ENCODE measurements at regions not wholly inside any gene's neighbourhood (a gene's known extent, or its start where the extent isn't known, plus 50 kb on each side); places are given as distances from the start of the nearest gene placed in this dataset.
A peak's percentile ranks its signal among the peaks of the same experiment; 100 is the strongest.
"Not testable (repeated sequence)": the region's sequence is repeated elsewhere in the genome, so short reads cannot be mapped to it uniquely, and the experiment has no call there.

DNA sequence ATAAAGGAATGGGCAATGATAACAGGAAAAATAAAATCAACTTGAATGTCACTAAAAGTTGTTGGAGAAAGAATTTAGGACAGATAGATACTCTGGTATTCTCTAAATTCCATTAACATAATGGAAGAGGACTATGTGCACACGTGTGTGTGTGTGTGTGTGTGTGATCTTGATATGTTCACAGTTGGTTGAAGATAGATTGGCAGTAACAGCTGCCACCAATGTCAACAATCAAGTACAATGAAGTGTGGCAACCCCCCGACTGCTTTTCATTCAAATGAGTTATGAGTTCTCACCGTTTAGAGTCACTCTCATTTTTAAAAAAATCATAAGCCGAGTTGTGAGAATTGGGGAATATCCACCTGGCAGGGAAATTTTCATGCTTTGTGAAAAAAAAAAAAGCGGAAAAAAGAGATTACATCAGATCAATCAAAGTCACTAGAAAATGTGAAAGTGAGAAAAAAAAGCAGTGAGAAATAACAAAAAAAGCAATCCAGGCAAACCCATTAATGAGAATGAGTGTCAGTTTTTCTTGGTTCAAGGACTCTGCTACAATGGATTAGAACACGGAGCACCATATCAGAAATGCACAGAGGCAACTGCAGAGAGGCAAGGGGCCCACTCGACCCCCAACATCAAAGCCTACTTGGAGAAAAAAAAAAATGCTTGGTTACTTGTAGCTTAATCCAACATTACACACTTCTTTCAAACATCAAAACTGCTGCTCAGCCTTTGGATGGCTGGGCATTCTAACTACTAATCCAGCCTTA lies 414.9 kb upstream of the PITX2 start:
- no peak for DNase-seq (ENCODE audit: low spot score)

DNA sequence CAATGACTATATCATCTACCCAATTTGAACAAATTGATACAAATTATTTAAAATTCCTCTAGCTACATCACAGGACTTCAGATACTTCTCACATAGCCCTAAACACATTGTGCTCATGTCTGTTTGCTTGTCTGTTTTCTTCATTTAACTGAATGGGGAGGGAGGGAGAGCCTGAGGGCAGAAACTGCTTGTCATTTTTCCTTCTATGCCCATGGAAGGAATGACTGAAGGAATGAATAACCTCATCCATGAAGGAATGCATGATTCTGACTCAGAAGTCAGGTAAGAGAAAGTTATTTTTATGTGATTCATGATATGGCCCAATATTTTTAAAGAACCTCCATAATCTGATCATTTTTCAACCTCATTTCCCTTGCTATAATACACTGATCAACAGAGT lies 418.0 kb upstream of the PITX2 start:
- no peak for DNase-seq (ENCODE audit: low spot score)

DNA sequence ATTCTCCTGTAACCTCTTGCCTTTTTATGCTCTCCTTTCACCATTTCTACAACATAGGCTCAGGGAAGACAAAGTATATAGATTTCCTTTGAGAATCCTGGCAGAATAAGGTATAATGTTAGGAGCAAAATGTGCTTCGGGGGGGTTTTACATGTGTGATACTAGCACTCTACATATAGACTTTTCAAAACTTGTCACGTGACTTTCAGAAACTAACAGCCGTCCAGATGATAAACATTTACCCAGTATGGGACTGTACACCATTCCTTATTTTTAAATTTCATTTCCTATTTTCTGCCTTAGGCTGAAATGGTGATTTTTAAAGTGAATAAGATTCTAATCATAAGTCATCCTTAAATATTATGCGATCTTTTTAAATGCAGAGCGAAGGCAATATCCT lies 420.4 kb upstream of the PITX2 start:
- no peak for DNase-seq (ENCODE audit: low spot score)

DNA sequence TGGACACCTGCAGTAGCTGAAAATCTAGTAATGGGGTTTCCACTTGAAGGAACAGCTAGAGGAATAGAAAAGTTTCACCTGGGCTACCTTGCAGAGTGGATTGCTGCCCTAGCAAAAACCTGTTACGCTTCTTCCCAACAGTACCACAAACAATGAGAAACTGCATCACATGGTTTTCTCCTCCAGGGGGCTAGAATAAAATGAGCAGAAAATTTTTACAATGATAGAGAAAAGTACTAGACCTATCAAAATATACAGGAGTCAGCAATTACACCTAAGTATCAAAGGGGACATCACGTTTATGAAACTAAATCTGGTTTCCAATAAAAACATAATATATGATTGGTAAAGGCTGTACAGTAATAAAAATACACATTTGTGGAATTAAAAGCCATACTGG lies 423.1 kb upstream of the PITX2 start:
- DNase-seq (ENCODE audit: low spot score), result no peak

DNA sequence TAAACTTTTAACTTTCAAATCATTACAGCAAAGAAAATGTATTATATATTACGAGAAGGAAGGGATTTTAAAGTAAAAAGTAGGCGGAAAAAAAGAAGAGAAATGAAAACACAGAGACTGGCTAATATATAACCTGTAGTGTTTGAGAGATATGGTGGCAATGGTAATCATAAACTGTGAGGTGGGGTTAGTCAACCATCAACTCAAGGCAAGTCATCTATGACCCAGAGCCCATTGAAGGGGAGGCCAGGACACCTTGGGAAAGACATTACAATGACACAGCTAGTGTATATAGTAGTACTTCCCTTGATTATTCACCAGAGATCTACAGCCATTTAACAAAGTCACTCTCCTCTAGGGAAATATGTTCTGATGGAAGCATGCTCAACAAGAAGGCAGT lies 423.9 kb upstream of the PITX2 start:
- no peak for DNase-seq (ENCODE audit: low spot score)

DNA sequence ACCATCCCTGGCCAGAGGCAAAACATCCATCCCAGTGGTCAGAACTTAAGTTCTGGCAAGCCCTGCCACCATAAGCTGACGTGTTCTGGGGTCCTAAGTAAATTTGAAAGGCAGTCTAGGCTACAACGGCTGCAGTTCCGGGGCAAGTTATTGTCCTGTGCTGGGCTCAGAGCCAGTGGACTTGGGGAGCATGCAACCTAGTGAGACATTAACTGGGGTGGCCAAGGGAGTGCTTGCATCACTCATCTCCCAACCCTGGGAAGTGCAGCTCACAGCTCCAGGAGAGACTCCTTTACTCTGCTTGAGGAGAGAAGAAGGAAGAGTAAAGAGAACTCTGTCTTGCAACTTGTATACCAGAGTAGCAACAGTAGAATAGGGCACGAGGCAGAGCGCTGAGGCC lies 425.4 kb upstream of the PITX2 start:
- DNase-seq (ENCODE audit: low spot score), result no peak

DNA sequence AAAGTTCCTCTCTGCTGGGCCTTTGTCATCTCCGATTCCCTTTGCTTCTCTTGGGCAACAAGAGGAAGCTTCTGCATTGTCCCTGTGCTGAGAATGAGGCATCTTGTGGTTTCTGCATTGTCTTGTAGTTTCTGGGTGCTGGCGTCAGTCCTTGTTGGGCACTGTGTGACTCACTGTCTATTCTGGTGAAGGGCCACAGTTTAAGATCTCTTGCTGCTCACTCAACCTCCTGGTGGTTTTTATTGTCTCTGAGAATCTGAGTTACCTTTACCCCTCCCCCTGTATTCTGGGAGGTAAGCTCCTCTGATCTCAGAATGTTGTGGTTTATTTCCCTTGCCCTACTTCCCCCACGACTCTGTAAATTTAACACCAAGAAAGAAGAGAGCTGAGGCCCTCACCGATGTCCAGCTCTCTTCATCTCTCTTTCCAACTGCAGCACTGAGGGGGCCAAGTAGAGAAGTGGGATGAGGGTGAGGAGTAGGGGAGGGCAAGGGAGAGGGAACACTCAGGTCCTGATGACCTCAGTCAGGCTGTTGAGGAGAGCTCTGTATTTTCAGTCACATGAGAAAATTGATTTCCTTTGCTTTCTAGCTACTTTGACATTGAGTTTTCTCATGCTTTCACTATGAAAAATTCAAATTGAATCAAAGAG lies 441.6 kb upstream of the PITX2 start:
- DNase-seq (ENCODE audit: low spot score), result peak; percentile 15

DNA sequence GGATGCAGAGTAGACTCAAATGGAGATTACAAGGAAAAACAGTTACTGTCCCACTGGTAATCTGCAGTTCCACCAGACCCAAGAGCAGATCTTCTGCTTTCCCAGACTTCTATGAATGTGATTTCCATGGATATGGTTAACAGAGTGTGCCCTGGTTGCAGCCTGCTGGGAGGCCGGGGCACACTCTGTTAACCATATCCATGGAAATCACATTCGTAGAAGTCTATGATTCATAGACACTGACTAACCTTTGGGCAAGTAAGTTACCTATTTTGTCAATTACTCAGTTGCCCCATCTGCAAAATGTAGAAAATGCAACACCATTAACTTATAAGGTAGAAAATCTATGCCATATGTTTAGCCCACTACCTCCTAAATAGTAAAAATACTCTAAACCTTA lies 443.1 kb upstream of the PITX2 start:
- DNase-seq (ENCODE audit: low spot score), result no peak

DNA sequence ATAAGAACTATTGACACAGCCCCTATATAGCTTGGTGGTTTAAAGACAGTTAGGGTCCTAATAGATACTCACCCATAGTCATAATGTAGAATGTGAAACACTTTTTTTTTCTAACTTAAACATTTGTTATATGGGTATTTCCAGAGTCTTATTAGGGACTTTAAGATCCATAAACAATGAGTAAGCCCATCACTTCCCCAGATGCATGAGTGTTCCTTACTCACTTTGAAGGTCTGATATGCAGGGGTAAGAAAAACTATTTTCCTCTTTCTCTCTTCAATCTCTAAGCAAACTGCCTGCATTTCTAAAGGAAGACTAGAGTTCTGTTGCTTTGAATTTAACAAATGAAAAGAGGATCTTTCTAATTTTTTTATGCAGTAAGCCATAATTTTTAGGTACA lies 443.6 kb upstream of the PITX2 start:
- no peak for DNase-seq (ENCODE audit: low spot score)

DNA sequence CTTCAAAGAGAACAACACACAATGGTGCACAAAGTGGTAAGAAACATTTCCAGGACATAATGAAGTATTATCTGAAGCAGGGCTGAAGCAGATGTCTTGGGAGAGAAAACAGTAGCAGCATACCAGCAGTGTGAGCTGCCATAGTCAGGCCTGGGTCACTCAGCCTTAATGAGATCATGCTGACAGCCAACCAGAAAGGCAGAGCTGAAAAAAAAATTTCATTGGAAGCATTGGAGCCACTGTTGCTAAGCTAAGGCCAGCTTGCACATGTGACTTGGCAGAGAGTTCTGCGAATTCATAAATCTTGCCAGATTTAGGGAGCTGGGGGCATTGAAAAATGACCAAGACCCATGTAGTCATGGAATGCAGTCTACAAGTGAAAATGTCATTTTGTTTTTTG lies 444.0 kb upstream of the PITX2 start:
- DNase-seq (ENCODE audit: low spot score), result peak; percentile 3

DNA sequence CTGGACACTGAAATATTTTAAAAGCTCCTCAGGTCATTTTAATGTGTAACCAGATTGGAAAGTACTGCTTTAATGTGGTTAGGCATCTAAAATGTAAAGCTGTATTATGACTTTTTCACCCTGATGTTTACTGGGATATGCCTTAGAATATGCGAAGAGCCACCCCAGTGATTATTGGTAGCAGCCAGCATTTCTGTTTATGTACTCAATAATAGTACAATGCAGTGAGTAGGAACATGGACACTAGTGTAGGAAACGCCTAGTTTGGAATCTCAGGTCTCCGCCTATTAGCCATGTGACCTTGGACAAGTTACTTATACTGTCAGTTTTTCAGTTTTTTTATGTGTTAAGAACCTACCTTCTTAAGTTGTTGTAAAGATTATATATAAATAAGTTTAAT lies 446.0 kb upstream of the PITX2 start:
- DNase-seq (ENCODE audit: low spot score), result no peak

DNA sequence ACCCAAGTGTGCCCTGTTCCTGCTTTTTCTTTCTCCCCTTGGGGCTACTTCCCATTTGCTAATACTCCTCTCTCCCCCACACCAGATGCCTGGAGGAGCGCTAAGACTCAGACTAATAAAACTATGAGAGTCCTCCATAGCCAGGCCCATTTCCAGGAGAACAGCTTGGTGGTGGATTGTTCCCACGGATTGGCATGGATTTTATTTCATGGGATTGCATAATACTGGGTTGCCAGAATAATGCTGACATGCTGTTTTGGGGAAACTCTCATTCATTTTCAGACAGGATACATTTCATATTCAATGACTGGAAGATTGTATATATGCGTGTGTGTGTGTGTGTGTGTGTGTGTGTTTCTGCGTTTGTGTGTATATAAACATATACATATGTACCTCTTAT lies 447.5 kb upstream of the PITX2 start:
- DNase-seq (ENCODE audit: low spot score), result no peak

DNA sequence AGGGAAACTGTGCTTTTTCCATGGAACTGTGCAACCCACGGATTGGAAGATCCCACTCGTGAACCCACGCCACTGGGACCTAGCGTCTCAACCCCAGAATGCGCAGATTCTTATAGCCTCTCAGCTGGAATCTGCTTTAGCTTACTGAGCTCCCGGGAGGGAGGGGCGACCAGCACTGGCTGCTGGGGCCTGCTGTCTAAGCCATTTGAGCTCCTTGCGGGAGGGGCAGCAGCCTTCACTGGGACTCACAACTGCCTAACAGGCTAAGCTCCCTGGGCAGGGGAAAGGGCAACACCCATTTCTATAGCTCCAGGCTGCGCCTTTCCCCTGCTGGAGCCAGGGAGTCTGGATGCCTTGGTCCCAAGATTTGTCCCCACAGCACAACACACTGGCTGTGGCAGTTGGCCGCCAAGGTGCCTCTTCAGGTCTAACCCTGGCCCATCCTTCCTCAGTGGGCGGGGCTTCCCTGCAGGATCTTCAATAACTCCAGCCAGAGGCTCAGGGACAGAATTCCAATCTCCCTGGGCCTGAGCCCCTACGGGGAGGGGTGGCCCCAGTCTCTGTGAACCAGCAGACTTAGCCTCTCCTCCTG lies 451.7 kb upstream of the PITX2 start:
- DNase-seq (ENCODE audit: low spot score), result no peak

DNA sequence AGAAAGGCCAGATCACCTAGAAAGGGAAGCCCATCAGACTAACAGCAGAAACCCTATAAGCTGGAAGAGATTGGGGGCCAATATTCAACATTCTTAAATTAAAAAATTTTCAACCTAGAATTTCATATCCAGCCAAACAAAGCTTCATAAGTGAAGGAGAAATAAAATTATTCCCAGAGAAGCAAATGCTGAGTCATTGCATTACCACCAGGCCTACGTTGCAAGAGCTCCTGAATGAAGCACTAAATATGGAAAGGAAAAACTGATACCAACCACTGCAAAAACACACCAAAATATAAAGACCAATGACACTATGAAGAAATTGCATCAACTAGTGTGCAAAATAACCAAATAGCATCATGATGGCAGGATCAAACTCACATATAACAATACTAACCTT lies 453.4 kb upstream of the PITX2 start:
- not testable (repeated sequence) for DNase-seq (ENCODE audit: low spot score)

DNA sequence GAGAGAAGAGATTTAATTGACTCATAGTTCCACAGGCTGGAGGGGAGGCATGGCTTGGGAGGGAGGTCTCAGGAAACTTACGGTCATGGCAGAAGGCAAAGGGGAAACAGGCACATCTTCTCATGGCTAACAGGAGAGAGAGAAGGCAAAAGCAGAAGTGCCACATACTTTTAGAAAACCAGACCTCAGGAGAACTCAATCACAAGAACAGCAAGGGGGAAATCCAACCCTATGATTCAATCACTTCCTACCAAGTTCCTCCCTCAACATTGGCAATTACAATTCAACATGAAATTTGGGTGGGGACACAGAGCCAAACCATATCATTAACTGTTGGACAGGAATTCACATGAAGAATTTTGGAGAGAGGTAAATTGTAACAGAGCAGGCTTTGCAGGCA lies 485.3 kb upstream of the PITX2 start:
- DNase-seq (ENCODE audit: low spot score), result no peak

DNA sequence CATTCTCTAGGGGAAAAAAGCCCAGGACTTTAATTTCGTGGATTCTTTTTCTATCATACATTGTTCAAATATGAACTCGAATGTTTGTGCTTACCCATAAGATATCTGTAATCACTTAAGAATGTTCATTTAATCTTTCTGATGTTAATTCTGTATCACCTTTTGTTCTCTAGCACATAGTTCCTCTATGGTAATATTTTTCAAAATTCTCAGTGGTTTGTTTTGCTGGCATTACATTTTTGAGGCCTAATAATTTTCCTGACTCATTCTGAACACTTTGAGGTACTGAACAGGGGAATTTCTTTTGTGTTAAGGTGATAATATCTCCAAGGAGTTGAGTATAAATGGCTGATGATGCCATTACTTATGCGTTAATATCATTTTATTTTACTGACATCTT lies 490.7 kb upstream of the PITX2 start:
- no peak for DNase-seq (ENCODE audit: low spot score)

DNA sequence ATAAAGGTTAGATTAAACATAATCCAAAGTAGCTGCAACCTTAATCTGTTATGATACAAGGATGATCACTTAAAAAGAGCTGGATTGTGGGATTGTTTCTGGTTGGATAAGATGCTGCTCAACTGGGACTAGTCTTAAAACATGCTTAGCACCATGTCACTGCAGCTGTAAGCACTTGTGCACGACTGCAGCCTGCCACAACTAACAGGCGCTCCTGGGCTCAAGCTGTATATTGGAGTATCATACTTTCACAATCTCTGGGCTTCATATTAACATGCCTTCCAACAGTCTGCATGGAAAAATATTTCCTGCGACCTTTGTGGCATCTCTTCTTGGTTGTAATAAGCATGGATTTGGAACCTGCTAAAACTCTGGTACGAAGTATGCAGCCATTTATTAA lies 493.0 kb upstream of the PITX2 start:
- DNase-seq (ENCODE audit: low spot score), result no peak

DNA sequence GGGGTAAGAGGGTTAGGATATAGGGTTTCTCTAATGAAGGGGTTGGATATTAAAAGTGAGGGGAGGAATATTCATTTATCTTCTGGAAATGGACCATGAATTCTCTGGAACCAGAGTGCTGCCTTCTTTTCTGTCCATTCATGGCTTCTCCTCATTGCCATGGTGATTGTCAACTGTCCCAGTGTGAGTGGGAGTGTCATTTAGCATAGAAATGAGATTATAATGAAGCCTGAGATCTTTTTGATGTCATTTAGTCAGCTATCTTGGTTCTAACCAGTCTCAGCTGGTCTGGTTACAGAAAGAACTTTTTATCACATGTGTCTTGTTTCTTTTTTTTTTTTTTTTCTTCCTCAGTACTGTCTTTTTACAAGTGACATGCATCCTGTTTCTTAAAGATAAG lies 497.3 kb upstream of the PITX2 start:
- DNase-seq (ENCODE audit: low spot score), result no peak

DNA sequence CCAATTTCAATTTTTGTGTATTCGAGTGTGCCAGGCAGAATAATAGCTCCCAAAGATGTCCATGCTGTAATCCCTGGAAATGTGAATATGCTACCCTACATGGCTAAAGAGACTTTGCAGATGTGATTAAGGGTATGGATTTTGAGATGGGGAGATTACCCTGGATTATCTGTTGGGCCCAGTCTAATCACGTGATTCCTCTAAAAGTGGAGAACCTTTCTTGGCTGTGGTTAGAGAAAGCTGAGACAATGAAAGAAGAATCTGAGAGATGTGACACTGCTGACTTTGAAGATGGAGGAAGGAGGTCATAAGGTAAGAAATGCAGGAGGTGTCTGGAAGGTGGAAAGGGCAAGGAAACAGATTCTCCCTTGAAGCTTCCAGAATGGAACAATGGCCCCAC lies 503.5 kb upstream of the PITX2 start:
- no peak for DNase-seq (ENCODE audit: low spot score)

DNA sequence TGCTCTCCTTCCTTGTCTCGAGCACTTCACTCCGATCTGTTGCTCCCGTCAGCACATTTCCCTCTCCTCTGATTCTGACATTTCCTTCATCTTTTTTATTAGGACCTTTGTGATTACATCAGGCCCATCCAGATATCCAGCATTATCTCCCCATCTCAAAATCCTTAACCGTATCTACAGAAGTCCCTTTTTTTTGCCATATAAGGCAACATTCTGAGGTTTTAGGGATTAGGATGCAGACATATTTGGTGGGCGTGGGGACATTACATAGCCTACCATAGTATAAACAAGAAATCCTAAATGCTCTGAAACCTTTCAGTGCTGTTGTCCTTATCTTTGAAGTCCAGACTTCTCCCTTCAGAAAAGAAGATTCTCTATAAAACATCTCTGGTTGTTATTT lies 505.0 kb upstream of the PITX2 start:
- DNase-seq (ENCODE audit: low spot score), result no peak

DNA sequence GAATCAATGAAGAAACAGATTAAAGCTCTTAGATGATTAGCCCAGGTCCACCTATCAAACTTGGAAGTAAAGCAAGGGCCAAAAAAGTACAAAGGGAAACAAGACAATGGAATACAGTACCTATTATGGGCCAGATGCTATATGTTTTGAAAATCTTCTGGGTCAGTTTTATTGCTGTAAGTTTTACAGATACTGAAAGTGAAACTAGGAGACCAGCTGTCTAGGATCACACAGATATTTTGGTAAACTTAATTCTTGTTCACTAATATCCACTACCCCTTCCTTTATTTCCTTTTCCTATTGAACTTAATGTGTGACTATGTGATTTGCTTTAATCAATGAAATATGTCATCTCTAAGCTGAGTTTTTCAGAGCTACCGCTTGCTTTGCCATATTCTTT lies 505.4 kb upstream of the PITX2 start:
- no peak for DNase-seq (ENCODE audit: low spot score)

DNA sequence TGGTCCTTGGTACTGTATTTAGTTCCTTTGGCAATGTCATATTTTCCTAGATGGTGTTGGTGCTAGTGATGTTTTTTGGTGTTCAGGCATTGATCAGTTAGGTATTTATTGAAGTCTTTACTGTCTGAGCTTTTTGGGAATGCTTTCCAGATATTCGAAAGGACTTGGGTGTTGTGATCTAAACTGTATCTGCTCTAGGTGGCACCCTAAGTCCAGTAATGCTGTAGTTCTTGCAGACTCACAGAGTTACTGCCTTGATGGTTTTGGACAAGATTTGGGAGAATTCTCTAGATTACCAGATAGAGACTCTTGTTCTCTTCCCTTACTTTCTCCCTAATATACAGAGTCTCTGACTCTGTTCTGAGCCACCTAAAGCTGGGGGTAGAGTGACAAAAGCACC lies 513.6 kb upstream of the PITX2 start:
- peak; percentile 60 for DNase-seq (ENCODE audit: low spot score)

DNA sequence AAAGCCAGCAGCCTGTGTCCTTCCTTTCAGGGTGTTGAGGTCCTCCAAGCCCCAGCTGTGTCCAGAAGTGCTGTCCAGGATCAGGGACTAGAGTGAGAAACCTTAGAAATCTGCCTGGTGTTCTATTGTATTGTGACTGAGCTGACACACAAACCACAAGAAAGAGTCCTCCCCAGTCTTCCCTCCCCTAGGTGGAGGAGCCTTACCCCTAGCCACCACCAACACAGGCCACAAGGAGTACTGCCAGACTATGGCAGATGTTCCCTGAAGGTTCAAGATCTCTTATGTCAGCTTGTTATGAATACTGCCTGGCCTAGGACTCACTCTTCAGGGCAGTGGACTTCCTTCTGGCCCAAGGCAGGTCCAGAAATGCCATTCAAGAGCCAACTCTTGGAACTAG lies 514.1 kb upstream of the PITX2 start:
- no peak for DNase-seq (ENCODE audit: low spot score)

DNA sequence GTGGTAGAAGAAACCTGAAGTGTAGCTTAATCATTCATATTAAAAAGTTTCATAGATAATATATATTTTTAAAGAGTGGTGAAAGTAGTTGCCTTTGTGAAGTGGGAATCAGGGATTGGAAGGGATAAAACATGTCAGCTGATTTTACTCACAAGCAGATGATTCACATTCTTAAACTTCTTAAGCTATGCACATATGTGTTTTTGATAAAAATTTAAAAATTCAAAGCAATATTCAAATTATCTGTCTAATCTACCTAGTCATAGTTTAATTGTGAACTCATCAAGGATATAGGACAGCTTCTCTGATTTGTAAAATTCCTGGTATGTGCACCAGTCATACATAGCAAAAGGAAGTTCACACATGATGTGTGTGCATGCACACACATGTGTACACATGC lies 520.6 kb upstream of the PITX2 start:
- DNase-seq (ENCODE audit: low spot score), result no peak

All from RKO (cell line).